ENCODE measurements at regions not wholly inside any gene's neighbourhood (a gene's known extent, or its start where the extent isn't known, plus 50 kb on each side); places are given as distances from the start of the nearest gene placed in this dataset.

DNA sequence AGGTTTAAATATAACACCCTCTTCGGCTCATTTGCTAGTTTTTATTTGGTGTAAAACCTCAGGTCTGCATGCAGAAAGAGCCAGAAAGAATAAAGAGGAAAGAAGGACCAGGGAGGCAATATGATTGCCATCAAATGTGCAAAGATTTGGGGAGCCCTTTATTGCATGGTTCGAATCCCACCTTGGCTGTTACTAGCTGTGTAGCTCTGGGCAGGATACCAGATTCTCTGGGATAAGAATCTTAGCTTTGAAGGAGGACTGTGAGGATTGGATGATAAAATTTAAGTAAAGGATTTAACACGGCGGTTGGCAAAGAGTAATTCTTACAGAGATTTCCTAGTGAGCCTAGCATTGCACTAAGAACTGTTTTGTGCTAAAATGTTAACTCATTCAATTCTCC, 510.2 kb upstream of the LCORL start:
- no peak for ATAC-seq
- no peak for TF ChIP-seq ZNF565 (CRISPR knock-in tag; conservative IDR thresholded peaks at IDR 0.05; ENCODE audit: low read depth)
- TF ChIP-seq ZC3H10 (CRISPR knock-in tag; IDR thresholded peaks at IDR 0.05) = no peak
- no peak for TF ChIP-seq CSDC2 (CRISPR knock-in tag; IDR thresholded peaks at IDR 0.05)
- TF ChIP-seq OSR1 (CRISPR knock-in tag; IDR thresholded peaks at IDR 0.05) = no peak
- no peak for TF ChIP-seq TCF4 (CRISPR knock-in tag; IDR thresholded peaks at IDR 0.05; ENCODE audit: borderline replicate concordance)
- TF ChIP-seq RARB (CRISPR knock-in tag; IDR thresholded peaks at IDR 0.05) = no peak
- TF ChIP-seq, protein P1, sequence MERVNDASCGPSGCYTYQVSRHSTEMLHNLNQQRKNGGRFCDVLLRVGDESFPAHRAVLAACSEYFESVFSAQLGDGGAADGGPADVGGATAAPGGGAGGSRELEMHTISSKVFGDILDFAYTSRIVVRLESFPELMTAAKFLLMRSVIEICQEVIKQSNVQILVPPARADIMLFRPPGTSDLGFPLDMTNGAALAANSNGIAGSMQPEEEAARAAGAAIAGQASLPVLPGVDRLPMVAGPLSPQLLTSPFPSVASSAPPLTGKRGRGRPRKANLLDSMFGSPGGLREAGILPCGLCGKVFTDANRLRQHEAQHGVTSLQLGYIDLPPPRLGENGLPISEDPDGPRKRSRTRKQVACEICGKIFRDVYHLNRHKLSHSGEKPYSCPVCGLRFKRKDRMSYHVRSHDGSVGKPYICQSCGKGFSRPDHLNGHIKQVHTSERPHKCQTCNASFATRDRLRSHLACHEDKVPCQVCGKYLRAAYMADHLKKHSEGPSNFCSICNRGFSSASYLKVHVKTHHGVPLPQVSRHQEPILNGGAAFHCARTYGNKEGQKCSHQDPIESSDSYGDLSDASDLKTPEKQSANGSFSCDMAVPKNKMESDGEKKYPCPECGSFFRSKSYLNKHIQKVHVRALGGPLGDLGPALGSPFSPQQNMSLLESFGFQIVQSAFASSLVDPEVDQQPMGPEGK (CRISPR knock-in tag; IDR thresholded peaks at IDR 0.05; ENCODE audit: borderline replicate concordance) = no peak
- TF ChIP-seq ZFP30 (CRISPR knock-in tag; IDR thresholded peaks at IDR 0.05) = no peak
- no peak for TF ChIP-seq SNAI2 (CRISPR knock-in tag; IDR thresholded peaks at IDR 0.05)
- no peak for TF ChIP-seq ISL1 (CRISPR knock-in tag; IDR thresholded peaks at IDR 0.05)
- TF ChIP-seq ZNF70 (CRISPR knock-in tag; IDR thresholded peaks at IDR 0.05) = no peak
- TF ChIP-seq TOX (CRISPR knock-in tag; IDR thresholded peaks at IDR 0.05; ENCODE audit: borderline replicate concordance) = no peak
- TF ChIP-seq, protein P2, sequence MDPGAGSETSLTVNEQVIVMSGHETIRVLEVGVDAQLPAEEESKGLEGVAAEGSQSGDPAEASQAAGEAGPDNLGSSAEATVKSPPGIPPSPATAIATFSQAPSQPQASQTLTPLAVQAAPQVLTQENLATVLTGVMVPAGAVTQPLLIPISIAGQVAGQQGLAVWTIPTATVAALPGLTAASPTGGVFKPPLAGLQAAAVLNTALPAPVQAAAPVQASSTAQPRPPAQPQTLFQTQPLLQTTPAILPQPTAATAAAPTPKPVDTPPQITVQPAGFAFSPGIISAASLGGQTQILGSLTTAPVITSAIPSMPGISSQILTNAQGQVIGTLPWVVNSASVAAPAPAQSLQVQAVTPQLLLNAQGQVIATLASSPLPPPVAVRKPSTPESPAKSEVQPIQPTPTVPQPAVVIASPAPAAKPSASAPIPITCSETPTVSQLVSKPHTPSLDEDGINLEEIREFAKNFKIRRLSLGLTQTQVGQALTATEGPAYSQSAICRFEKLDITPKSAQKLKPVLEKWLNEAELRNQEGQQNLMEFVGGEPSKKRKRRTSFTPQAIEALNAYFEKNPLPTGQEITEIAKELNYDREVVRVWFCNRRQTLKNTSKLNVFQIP (CRISPR knock-in tag; IDR thresholded peaks at IDR 0.05; ENCODE audit: borderline replicate concordance, low read depth) = no peak
- no peak for TF ChIP-seq ZNF8 (CRISPR knock-in tag; IDR thresholded peaks at IDR 0.05)
- TF ChIP-seq PPARA (CRISPR knock-in tag; IDR thresholded peaks at IDR 0.05; ENCODE audit: borderline replicate concordance) = no peak
- no peak for TF ChIP-seq GLIS3 (CRISPR knock-in tag; IDR thresholded peaks at IDR 0.05)
- no peak for TF ChIP-seq ESRRG (CRISPR knock-in tag; IDR thresholded peaks at IDR 0.05)
- TF ChIP-seq, protein P3, sequence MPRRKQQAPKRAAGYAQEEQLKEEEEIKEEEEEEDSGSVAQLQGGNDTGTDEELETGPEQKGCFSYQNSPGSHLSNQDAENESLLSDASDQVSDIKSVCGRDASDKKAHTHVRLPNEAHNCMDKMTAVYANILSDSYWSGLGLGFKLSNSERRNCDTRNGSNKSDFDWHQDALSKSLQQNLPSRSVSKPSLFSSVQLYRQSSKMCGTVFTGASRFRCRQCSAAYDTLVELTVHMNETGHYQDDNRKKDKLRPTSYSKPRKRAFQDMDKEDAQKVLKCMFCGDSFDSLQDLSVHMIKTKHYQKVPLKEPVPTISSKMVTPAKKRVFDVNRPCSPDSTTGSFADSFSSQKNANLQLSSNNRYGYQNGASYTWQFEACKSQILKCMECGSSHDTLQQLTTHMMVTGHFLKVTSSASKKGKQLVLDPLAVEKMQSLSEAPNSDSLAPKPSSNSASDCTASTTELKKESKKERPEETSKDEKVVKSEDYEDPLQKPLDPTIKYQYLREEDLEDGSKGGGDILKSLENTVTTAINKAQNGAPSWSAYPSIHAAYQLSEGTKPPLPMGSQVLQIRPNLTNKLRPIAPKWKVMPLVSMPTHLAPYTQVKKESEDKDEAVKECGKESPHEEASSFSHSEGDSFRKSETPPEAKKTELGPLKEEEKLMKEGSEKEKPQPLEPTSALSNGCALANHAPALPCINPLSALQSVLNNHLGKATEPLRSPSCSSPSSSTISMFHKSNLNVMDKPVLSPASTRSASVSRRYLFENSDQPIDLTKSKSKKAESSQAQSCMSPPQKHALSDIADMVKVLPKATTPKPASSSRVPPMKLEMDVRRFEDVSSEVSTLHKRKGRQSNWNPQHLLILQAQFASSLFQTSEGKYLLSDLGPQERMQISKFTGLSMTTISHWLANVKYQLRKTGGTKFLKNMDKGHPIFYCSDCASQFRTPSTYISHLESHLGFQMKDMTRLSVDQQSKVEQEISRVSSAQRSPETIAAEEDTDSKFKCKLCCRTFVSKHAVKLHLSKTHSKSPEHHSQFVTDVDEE (CRISPR knock-in tag; IDR thresholded peaks at IDR 0.05) = no peak
- TF ChIP-seq ARNTL (CRISPR knock-in tag; IDR thresholded peaks at IDR 0.05; ENCODE audit: borderline replicate concordance, low read depth) = no peak

DNA sequence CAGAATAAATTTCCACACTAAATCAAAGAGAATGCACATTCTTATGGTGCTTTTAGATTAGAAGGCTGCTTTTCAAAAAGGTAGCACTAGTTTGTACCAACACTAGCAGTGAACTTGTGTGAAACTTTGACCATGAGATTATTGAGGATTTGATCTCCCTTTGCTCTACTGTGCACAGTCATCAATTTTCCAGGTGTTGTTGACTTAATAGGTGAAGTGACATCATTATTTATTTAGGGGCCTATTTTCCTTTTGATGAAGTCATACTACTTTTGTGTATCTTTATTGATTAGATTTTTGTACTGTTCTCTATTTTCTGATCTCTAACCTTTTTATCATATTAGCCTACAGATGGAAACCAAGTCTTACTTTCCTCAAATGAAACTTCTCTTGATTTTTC, 507.9 kb upstream of the LCORL start:
- no peak for ATAC-seq
- TF ChIP-seq ZNF565 (CRISPR knock-in tag; conservative IDR thresholded peaks at IDR 0.05; ENCODE audit: low read depth) (no peak), OSR1 (CRISPR knock-in tag; IDR thresholded peaks at IDR 0.05) (no peak), ZNF70 (CRISPR knock-in tag; IDR thresholded peaks at IDR 0.05) (no peak), SNAI2 (CRISPR knock-in tag; IDR thresholded peaks at IDR 0.05) (no peak), ISL1 (CRISPR knock-in tag; IDR thresholded peaks at IDR 0.05) (no peak), RARB (CRISPR knock-in tag; IDR thresholded peaks at IDR 0.05) (no peak)

- ATAC-seq = no peak
- TF ChIP-seq OSR1 (CRISPR knock-in tag; IDR thresholded peaks at IDR 0.05) (no peak), ZNF565 (CRISPR knock-in tag; conservative IDR thresholded peaks at IDR 0.05; ENCODE audit: low read depth) (no peak), PPARA (CRISPR knock-in tag; IDR thresholded peaks at IDR 0.05; ENCODE audit: borderline replicate concordance) (no peak), ZFP3 (CRISPR knock-in tag; IDR thresholded peaks at IDR 0.05) (no peak), CSDC2 (CRISPR knock-in tag; IDR thresholded peaks at IDR 0.05) (no peak), ZC3H10 (CRISPR knock-in tag; IDR thresholded peaks at IDR 0.05) (no peak), ESRRG (CRISPR knock-in tag; IDR thresholded peaks at IDR 0.05) (no peak), ISL1 (CRISPR knock-in tag; IDR thresholded peaks at IDR 0.05) (no peak), TOX (CRISPR knock-in tag; IDR thresholded peaks at IDR 0.05; ENCODE audit: borderline replicate concordance) (no peak), TCF4 (CRISPR knock-in tag; IDR thresholded peaks at IDR 0.05; ENCODE audit: borderline replicate concordance) (no peak), ZNF8 (CRISPR knock-in tag; IDR thresholded peaks at IDR 0.05) (no peak), ARNTL (CRISPR knock-in tag; IDR thresholded peaks at IDR 0.05; ENCODE audit: borderline replicate concordance, low read depth) (no peak), ZNF70 (CRISPR knock-in tag; IDR thresholded peaks at IDR 0.05) (no peak), BACH2 (CRISPR knock-in tag; IDR thresholded peaks at IDR 0.05; ENCODE audit: borderline replicate concordance) (no peak)
- TF ChIP-seq, protein P3 (CRISPR knock-in tag; IDR thresholded peaks at IDR 0.05) = no peak
- TF ChIP-seq, protein P2 (CRISPR knock-in tag; IDR thresholded peaks at IDR 0.05; ENCODE audit: borderline replicate concordance, low read depth) = no peak
- TF ChIP-seq, protein P4, sequence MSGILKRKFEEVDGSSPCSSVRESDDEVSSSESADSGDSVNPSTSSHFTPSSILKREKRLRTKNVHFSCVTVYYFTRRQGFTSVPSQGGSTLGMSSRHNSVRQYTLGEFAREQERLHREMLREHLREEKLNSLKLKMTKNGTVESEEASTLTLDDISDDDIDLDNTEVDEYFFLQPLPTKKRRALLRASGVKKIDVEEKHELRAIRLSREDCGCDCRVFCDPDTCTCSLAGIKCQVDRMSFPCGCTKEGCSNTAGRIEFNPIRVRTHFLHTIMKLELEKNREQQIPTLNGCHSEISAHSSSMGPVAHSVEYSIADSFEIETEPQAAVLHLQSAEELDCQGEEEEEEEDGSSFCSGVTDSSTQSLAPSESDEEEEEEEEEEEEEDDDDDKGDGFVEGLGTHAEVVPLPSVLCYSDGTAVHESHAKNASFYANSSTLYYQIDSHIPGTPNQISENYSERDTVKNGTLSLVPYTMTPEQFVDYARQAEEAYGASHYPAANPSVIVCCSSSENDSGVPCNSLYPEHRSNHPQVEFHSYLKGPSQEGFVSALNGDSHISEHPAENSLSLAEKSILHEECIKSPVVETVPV (CRISPR knock-in tag; IDR thresholded peaks at IDR 0.05) = no peak
Observed at GRCh38 chr4:18524667-18525066, 503.1 kb upstream of the LCORL start.

All from SK-N-SH treated with all-trans-retinoic acid at 6 μM for 48 hours (cell line).